Dedifferentiated amniotic fluid mesenchymal stem cell (primary cell): ENCODE measurements at regions not wholly inside any gene's neighbourhood (a gene's known extent, or its start where the extent isn't known, plus 50 kb on each side); places are given as distances from the start of the nearest gene placed in this dataset.

Experiments used
- DNase-seq: peaks from one replicate; pipeline ENCODE4 v3.0.0-alpha.2; 2016; ENCODE audit errors: extremely low spot score

DNA sequence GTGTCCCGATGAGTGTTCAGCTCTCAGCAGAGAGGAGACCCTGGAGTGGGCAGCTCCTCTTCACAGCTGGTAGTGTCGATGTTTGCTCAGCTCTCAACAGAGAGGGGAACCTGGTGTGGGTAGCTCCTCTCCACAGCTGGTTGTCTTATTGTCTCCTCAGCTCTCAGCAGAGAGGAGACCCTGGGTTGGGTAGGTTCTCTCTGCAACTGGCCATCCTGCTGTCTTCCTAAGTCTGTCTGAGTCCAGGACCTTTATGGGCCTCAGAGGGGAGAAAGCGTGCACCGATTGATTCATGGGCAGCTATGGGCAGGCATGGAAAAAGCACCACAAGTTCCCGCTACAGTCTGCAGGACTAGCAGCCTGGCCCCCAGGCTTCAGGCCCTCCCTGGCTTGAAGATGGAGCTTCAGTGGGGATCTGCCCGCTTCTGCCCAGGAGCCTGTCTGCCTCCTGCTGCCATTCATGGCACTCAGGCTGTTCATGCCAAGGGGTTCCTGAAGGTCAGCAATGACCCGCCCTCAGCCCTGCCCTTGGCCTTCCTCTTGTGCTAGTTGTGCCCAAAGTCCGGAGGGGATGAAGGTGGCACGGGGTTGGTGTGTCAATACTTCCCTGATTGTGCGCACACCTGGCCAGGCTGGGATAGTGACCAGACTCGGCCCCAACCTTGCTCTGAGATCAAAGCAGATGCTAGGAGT lies 224.2 kb downstream of the KCNC2 start:
- no peak for DNase-seq

- DNase-seq: no peak
Measured at GRCh38 chr12:74985986-74986319, 223.7 kb downstream of the KCNC2 start.

- no peak for DNase-seq
Measured at GRCh38 chr12:74988156-74988555, 221.5 kb downstream of the KCNC2 start.
